ENCODE measurements at regions not wholly inside any gene's neighbourhood (a gene's known extent, or its start where the extent isn't known, plus 50 kb on each side); places are given as distances from the start of the nearest gene placed in this dataset.

- intact Hi-C loops (cut with micrococcal nuclease): no loop called here
- Mint-ChIP-seq H3K4me1 (no peaks in the 10 kb centered on the region), H3K4me3 (no peak overlapping the region), H3K27me3 (ENCODE audit: low read depth in 2 of 2) (no peaks in the 10 kb centered on the region), H3K27ac (no peak overlapping the region), H3K36me3 (no peaks in the 10 kb centered on the region), H3K9me3 (peaks cover 0 to 2% of the 10 kb centered on the region in 2 donors)
- Histone ChIP-seq H3K36me3 (ENCODE audit: control insufficient read depth, insufficient read depth, low read length) (no peaks in the 10 kb centered on the region), H3K4me3 (ENCODE audit: low read length) (no peak overlapping the region), H3K27ac (ENCODE audit: low read length) (no peak overlapping the region), H3K9me3 (ENCODE audit: control insufficient read depth, insufficient read depth, low read length) (no peaks in the 10 kb centered on the region), H3K4me1 (ENCODE audit: control insufficient read depth, insufficient read depth, low read length) (no peaks in the 10 kb centered on the region), H3K27me3 (ENCODE audit: control insufficient read depth, insufficient read depth, low read length) (no peaks in the 10 kb centered on the region)
- 65% methylated on average over 1 of the region's 2 CpGs for WGBS (ENCODE audit: insufficient coverage)
- no peak for TF ChIP-seq CTCF (IDR thresholded peaks at IDR 0.05)
- DNase-seq (no peak), ATAC-seq (no peak)
These were observed 101.0 kb downstream of the CENPW start for GRCh38 chr6:126440923-126441322.

GRCh38 chr6:126444659-126445273 is 104.9 kb downstream of the CENPW start:
- Mint-ChIP-seq H3K27ac (no peak overlapping the region), H3K4me3 (no peak overlapping the region), H3K27me3 (ENCODE audit: low read depth in 2 of 2) (no peaks in the 10 kb centered on the region), H3K4me1 (no peaks in the 10 kb centered on the region), H3K9me3 (peaks cover 0 to 7% of the 10 kb centered on the region in 2 donors), H3K36me3 (no peaks in the 10 kb centered on the region)
- no peaks in the 10 kb centered on the region for H3K9me3 ChIP-seq (ENCODE audit: control insufficient read depth, insufficient read depth, low read length)
- H3K27me3 ChIP-seq (ENCODE audit: control insufficient read depth, insufficient read depth, low read length): no peaks in the 10 kb centered on the region
- ATAC-seq (no peak), DNase-seq (no peak)
- no peak for TF ChIP-seq CTCF (IDR thresholded peaks at IDR 0.05)
- H3K4me1 ChIP-seq (ENCODE audit: control insufficient read depth, insufficient read depth, low read length): no peaks in the 10 kb centered on the region
- no peak overlapping the region for H3K4me3 ChIP-seq (ENCODE audit: low read length)
- H3K36me3 ChIP-seq (ENCODE audit: control insufficient read depth, insufficient read depth, low read length): no peaks in the 10 kb centered on the region
- H3K27ac ChIP-seq (ENCODE audit: low read length): no peak overlapping the region
- intact Hi-C loops (cut with micrococcal nuclease): no loop called here

DNA sequence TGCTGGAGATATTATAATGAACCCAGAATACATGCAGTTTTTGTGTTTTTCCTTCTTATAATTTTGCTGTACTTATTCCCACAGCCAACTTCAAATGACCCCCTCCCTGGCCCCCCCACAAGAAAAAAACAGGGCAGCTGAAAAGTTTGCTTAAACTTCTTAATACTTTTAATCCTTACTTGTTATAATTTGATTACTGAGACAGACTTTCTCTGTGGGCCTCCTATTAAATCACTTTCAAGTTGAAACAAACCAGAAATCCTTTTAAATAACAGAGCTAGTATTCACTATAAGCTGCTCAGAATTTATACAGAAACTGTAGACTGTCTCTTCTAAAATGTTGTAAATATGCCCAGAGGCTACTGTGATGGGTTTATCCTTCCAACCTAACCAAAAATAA is 106.3 kb downstream of the CENPW start:
- Mint-ChIP-seq H3K27ac (no peak overlapping the region), H3K27me3 (ENCODE audit: low read depth in 2 of 2) (no peaks in the 10 kb centered on the region), H3K4me3 (no peak overlapping the region), H3K4me1 (no peaks in the 10 kb centered on the region), H3K36me3 (no peaks in the 10 kb centered on the region), H3K9me3 (peaks cover 0 to 7% of the 10 kb centered on the region in 2 donors)
- Histone ChIP-seq H3K36me3 (ENCODE audit: control insufficient read depth, insufficient read depth, low read length) (no peaks in the 10 kb centered on the region), H3K27ac (ENCODE audit: low read length) (no peak overlapping the region), H3K4me3 (ENCODE audit: low read length) (no peak overlapping the region), H3K9me3 (ENCODE audit: control insufficient read depth, insufficient read depth, low read length) (no peaks in the 10 kb centered on the region), H3K4me1 (ENCODE audit: control insufficient read depth, insufficient read depth, low read length) (no peaks in the 10 kb centered on the region), H3K27me3 (ENCODE audit: control insufficient read depth, insufficient read depth, low read length) (no peaks in the 10 kb centered on the region)
- ATAC-seq (no peak), DNase-seq (no peak)
- no peak for TF ChIP-seq CTCF (IDR thresholded peaks at IDR 0.05)
- intact Hi-C loops (cut with micrococcal nuclease): no loop called here

DNA sequence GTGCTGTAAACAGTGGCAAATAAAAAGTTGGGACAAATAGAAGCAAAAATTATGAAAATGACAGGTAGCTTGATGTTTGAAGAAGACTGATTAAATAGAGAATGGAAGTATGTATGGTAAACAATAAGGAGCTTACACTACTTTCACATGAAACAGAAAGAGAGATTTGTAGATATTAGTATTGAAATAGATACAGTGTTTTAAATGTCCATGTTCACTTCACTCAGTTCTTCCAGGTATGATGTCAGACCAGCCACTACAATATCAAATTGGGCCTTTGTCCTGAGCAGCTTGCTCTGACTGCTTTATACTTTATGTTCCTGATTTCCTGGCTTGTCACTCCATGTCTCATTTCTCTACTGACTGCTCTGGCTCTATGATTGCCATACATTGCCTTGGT is 107.5 kb downstream of the CENPW start:
- Histone ChIP-seq H3K27ac (ENCODE audit: low read length) (no peak overlapping the region), H3K4me3 (ENCODE audit: low read length) (no peak overlapping the region), H3K27me3 (ENCODE audit: control insufficient read depth, insufficient read depth, low read length) (no peaks in the 10 kb centered on the region), H3K4me1 (ENCODE audit: control insufficient read depth, insufficient read depth, low read length) (no peaks in the 10 kb centered on the region), H3K36me3 (ENCODE audit: control insufficient read depth, insufficient read depth, low read length) (no peaks in the 10 kb centered on the region), H3K9me3 (ENCODE audit: control insufficient read depth, insufficient read depth, low read length) (no peaks in the 10 kb centered on the region)
- Mint-ChIP-seq H3K27ac (no peak overlapping the region), H3K4me3 (no peak overlapping the region), H3K36me3 (no peaks in the 10 kb centered on the region), H3K4me1 (no peaks in the 10 kb centered on the region), H3K27me3 (ENCODE audit: low read depth in 2 of 2) (no peaks in the 10 kb centered on the region), H3K9me3 (peaks cover 0 to 10% of the 10 kb centered on the region in 2 donors)
- TF ChIP-seq CTCF (IDR thresholded peaks at IDR 0.05): no peak
- ATAC-seq (no peak), DNase-seq (no peak)
- intact Hi-C loops (cut with micrococcal nuclease): no loop called here
